Activated T-helper 2 cell treated with anti-CD3 and anti-CD28 coated beads, Interferon-gamma antibody, Interleukin-2, Interleukin-4, amounts not matched to agents 10 μg/mL and 5 μg/mL and 100 μg/mL, durations not matched to agents 14 hours and 24 hours and 36 hours (primary cell): ENCODE measurements at regions not wholly inside any gene's neighbourhood (a gene's known extent, or its start where the extent isn't known, plus 50 kb on each side); places are given as distances from the start of the nearest gene placed in this dataset.

Source experiments
- DNase-seq: peaks from one replicate; pipeline ENCODE4 v3.0.0; 2021; ENCODE audit warnings: low spot score
- H3K27ac Mint-ChIP-seq: one replicate; pipeline ENCODE4 v1.8.0; 2021; ENCODE audit warnings: mixed read lengths
- H3K27me3 Mint-ChIP-seq: one replicate; pipeline ENCODE4 v1.8.0; 2021; ENCODE audit warnings: low read depth, mixed read lengths
- H3K36me3 Mint-ChIP-seq: one replicate; pipeline ENCODE4 v1.8.0; 2021; ENCODE audit warnings: low read depth, mixed read lengths
- H3K4me1 Mint-ChIP-seq: one replicate; pipeline ENCODE4 v1.8.0; 2021; ENCODE audit warnings: low read depth, mixed read lengths
- H3K4me3 Mint-ChIP-seq: one replicate; pipeline ENCODE4 v1.8.0; 2021; ENCODE audit warnings: low read depth, mild to moderate bottlenecking, moderate library complexity, mixed read lengths
- H3K9me3 Mint-ChIP-seq: one replicate; pipeline ENCODE4 v1.8.0; 2021; ENCODE audit warnings: mixed read lengths
- intact Hi-C: fragments of 100-400 bp; cut with micrococcal nuclease; formaldehyde crosslinking; loops from one replicate; pipeline ENCODE4 v1.15.1; 2023

- Mint-ChIP-seq H3K9me3 (no peaks in the 10 kb centered on the region), H3K4me1 (no peaks in the 10 kb centered on the region), H3K36me3 (no peaks in the 10 kb centered on the region), H3K27me3 (no peaks in the 10 kb centered on the region), H3K4me3 (no peak overlapping the region), H3K27ac (no peak overlapping the region)
- DNase-seq, result no peak
- intact Hi-C loops, result loop anchor here (1.0 kb wide), 1 partner anchor 34 kb away; no protein-coding TSS in a partner anchor
Measured at GRCh38 chr6:126475449-126475848, 135.5 kb downstream of the CENPW start.

GRCh38 chr6:126477678-126478077 lies 137.8 kb downstream of the CENPW start:
- Mint-ChIP-seq H3K4me1 (no peaks in the 10 kb centered on the region), H3K9me3 (no peaks in the 10 kb centered on the region), H3K27ac (no peak overlapping the region), H3K36me3 (no peaks in the 10 kb centered on the region), H3K27me3 (no peaks in the 10 kb centered on the region), H3K4me3 (no peak overlapping the region)
- intact Hi-C loops, result no loop called here
- DNase-seq, result no peak

GRCh38 chr6:126480268-126480667 lies 140.4 kb downstream of the CENPW start:
- Mint-ChIP-seq H3K4me3 (no peak overlapping the region), H3K36me3 (no peaks in the 10 kb centered on the region), H3K4me1 (no peaks in the 10 kb centered on the region)

GRCh38 chr6:126481319-126481718 lies 141.4 kb downstream of the CENPW start:
- Mint-ChIP-seq H3K4me1 (no peaks in the 10 kb centered on the region), H3K9me3 (no peaks in the 10 kb centered on the region), H3K36me3 (no peaks in the 10 kb centered on the region), H3K27ac (no peak overlapping the region), H3K4me3 (no peak overlapping the region), H3K27me3 (no peaks in the 10 kb centered on the region)
- intact Hi-C loops, result no loop called here
- DNase-seq, result no peak

More at GRCh38 chr6:126480268-126480667, 140.4 kb downstream of the CENPW start:
- H3K27me3 Mint-ChIP-seq, result no peaks in the 10 kb centered on the region
- no peaks in the 10 kb centered on the region for H3K9me3 Mint-ChIP-seq
- no peak overlapping the region for H3K27ac Mint-ChIP-seq
- intact Hi-C loops, result no loop called here
- no peak for DNase-seq

- H3K9me3 Mint-ChIP-seq, result no peaks in the 10 kb centered on the region
- no peak for DNase-seq
- H3K36me3 Mint-ChIP-seq, result no peaks in the 10 kb centered on the region
- no peaks in the 10 kb centered on the region for H3K4me1 Mint-ChIP-seq
- no peaks in the 10 kb centered on the region for H3K27me3 Mint-ChIP-seq
- intact Hi-C loops, result no loop called here
- no peak overlapping the region for H3K4me3 Mint-ChIP-seq
- no peak overlapping the region for H3K27ac Mint-ChIP-seq
Measured at GRCh38 chr6:126504792-126505191, 164.9 kb downstream of the CENPW start.

- H3K27ac Mint-ChIP-seq, result no peak overlapping the region
- no peaks in the 10 kb centered on the region for H3K27me3 Mint-ChIP-seq
- H3K36me3 Mint-ChIP-seq, result no peaks in the 10 kb centered on the region
- no peaks in the 10 kb centered on the region for H3K4me1 Mint-ChIP-seq
- H3K4me3 Mint-ChIP-seq, result no peak overlapping the region
- intact Hi-C loops, result no loop called here
- no peak for DNase-seq
- no peaks in the 10 kb centered on the region for H3K9me3 Mint-ChIP-seq
Measured at GRCh38 chr6:126513198-126513597, 173.3 kb downstream of the CENPW start.

GRCh38 chr6:126516411-126516810 lies 176.5 kb downstream of the CENPW start:
- no peak for DNase-seq
- intact Hi-C loops, result no loop called here
- H3K36me3 Mint-ChIP-seq, result no peaks in the 10 kb centered on the region
- no peak overlapping the region for H3K27ac Mint-ChIP-seq
- no peaks in the 10 kb centered on the region for H3K27me3 Mint-ChIP-seq
- no peaks in the 10 kb centered on the region for H3K4me1 Mint-ChIP-seq
- H3K9me3 Mint-ChIP-seq, result peaks cover 6% of the 10 kb centered on the region
- H3K4me3 Mint-ChIP-seq, result no peak overlapping the region

GRCh38 chr6:126524811-126525326 lies 185.0 kb downstream of the CENPW start:
- intact Hi-C loops, result no loop called here
- H3K4me3 Mint-ChIP-seq, result no peak overlapping the region
- no peaks in the 10 kb centered on the region for H3K36me3 Mint-ChIP-seq
- no peak overlapping the region for H3K27ac Mint-ChIP-seq
- no peak for DNase-seq
- H3K9me3 Mint-ChIP-seq, result no peaks in the 10 kb centered on the region
- no peaks in the 10 kb centered on the region for H3K4me1 Mint-ChIP-seq
- no peaks in the 10 kb centered on the region for H3K27me3 Mint-ChIP-seq

- Mint-ChIP-seq H3K27me3 (no peaks in the 10 kb centered on the region), H3K9me3 (no peaks in the 10 kb centered on the region), H3K36me3 (no peaks in the 10 kb centered on the region), H3K4me3 (no peak overlapping the region), H3K4me1 (no peaks in the 10 kb centered on the region), H3K27ac (no peak overlapping the region)
- intact Hi-C loops, result no loop called here
- no peak for DNase-seq
Measured at GRCh38 chr6:126526547-126526946, 186.6 kb downstream of the CENPW start.

- intact Hi-C loops, result no loop called here
- no peaks in the 10 kb centered on the region for H3K27me3 Mint-ChIP-seq
- no peaks in the 10 kb centered on the region for H3K9me3 Mint-ChIP-seq
- no peak for DNase-seq
- H3K27ac Mint-ChIP-seq, result no peak overlapping the region
- no peaks in the 10 kb centered on the region for H3K36me3 Mint-ChIP-seq
- no peak overlapping the region for H3K4me3 Mint-ChIP-seq
- H3K4me1 Mint-ChIP-seq, result peaks cover 2% of the 10 kb centered on the region
Measured at GRCh38 chr6:126526996-126527606, 187.2 kb downstream of the CENPW start.

- no peaks in the 10 kb centered on the region for H3K9me3 Mint-ChIP-seq
- intact Hi-C loops, result no loop called here
- no peak overlapping the region for H3K4me3 Mint-ChIP-seq
- no peak overlapping the region for H3K27ac Mint-ChIP-seq
- H3K36me3 Mint-ChIP-seq, result no peaks in the 10 kb centered on the region
- H3K27me3 Mint-ChIP-seq, result no peaks in the 10 kb centered on the region
- DNase-seq, result no peak
- peaks cover 2% of the 10 kb centered on the region for H3K4me1 Mint-ChIP-seq
Measured at GRCh38 chr6:126529637-126530362, 189.9 kb downstream of the CENPW start.

GRCh38 chr6:126530775-126531174 lies 190.9 kb downstream of the CENPW start:
- Mint-ChIP-seq H3K4me3 (no peak overlapping the region), H3K27me3 (no peaks in the 10 kb centered on the region), H3K9me3 (no peaks in the 10 kb centered on the region), H3K4me1 (peaks cover 2% of the 10 kb centered on the region), H3K36me3 (no peaks in the 10 kb centered on the region), H3K27ac (no peak overlapping the region)
- no peak for DNase-seq
- intact Hi-C loops, result no loop called here

- H3K27me3 Mint-ChIP-seq, result no peaks in the 10 kb centered on the region
- no peaks in the 10 kb centered on the region for H3K9me3 Mint-ChIP-seq
- H3K4me1 Mint-ChIP-seq, result peaks cover 2% of the 10 kb centered on the region
- no peaks in the 10 kb centered on the region for H3K36me3 Mint-ChIP-seq
- intact Hi-C loops, result no loop called here
- H3K27ac Mint-ChIP-seq, result no peak overlapping the region
- DNase-seq, result no peak
- no peak overlapping the region for H3K4me3 Mint-ChIP-seq
Measured at GRCh38 chr6:126531286-126531685, 191.4 kb downstream of the CENPW start.
